NAMALWA (cell line): ENCODE measurements at regions not wholly inside any gene's neighbourhood (a gene's known extent, or its start where the extent isn't known, plus 50 kb on each side); places are given as distances from the start of the nearest gene placed in this dataset.
"Not testable (repeated sequence)": the region's sequence is repeated elsewhere in the genome, so short reads cannot be mapped to it uniquely, and the experiment has no call there.

Source experiments
- DNase-seq: peaks from one replicate; pipeline ENCODE4 v3.0.0-alpha.2; 2015; ENCODE audit warnings: low spot score

DNA sequence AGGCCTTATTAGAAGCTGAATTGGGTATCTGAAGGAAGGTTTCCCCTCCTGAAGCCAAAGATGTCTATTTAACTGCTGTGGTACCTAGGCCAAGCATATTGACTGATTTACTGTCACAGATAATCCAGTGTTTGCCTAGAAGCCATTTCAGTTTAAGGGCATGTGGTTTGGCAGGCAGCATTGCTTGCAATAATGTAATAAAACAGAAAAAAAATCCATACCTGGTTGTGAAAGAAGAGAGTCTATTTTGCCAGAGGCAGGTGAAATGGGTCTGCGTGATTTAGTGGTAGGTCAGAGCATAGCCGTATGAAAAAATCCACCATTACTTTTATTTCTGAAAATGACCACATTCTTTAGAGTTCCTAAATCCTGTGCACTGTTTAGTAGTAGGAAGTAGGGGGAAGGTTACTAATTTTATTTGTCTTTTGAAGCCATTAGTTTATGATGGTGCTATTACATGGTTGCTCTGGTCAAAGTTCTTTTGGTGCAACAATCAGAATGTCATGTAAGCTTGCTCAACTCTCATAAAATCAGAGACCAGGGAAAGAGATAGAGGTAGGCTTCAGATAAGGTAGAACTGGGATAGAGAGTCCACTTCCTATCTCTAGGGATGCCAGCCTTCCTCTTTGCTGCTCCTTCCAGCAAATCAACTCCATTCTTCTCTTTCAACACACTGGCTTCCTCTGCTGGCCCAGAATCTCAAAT, 343.4 kb downstream of the GPD2 start:
- no peak for DNase-seq

GRCh38 chr2:156781677-156782076, 345.5 kb downstream of the GPD2 start:
- not testable (repeated sequence) for DNase-seq

DNA sequence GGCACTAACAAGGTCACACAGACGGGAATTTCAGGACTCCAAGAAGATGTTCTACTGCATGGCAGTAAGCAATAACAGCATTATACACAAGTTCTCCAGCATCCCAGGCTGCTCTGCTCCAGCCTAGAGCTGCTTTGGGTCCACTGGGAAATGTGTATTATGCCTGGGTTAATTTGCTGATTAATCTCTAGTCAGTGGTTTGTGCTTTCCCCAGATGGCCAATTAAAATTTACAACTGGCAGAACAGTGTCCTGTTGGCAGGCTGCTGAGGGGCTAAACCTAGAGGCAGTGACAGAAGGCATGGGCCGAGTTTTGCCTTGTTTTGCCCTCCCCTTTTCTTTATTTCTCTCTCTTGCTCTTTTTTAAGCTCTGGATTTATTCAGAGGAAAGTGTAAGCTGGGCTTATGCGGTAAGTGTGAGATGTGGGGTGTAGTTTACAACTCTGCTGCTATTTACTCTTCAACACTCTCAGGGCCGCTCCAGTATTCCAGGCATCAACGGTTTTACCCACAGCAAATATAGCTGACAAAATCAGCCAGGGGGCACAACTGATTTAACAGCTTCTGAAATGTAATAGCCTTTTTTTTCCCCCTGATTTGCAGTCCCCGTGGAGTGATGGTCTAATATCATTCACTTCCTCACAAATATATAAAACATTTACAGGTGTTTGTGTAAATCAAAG, 348.0 kb downstream of the GPD2 start:
- no peak for DNase-seq

GRCh38 chr2:156787517-156787916, 351.3 kb downstream of the GPD2 start:
- DNase-seq = no peak

DNA sequence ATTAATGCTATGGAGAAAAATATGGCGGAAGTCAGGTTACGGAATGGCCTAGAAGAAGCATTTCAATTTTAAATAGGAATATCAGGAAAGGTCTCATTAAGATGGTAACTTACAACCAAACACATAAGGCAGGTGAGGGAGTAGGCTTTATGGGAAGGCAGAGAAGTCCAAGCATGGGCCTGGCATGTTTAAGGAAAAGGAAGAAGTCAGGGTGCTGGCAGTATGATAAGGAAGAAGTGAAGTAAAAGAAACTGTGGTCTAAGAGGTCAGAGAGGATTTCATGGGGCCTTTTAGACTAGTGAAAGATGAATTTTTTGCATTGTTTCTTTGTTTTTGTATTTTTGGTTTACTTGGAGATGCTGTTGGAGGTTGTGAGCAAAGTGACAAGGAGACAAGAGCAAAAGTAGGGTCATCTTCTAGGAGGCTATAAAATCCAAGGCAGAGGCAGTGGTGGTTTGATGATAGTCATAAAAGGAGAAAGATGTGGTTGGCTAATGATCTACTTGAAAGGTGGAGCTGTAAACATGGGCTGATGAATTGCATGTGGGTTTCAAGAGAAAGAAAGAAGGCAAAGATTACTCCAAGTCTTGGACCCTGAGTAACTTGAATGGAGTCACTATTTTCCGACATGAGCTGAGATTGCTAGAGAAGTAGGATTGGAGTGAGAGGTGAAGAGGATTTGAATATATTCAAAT, 354.3 kb downstream of the GPD2 start:
- DNase-seq = no peak

DNA sequence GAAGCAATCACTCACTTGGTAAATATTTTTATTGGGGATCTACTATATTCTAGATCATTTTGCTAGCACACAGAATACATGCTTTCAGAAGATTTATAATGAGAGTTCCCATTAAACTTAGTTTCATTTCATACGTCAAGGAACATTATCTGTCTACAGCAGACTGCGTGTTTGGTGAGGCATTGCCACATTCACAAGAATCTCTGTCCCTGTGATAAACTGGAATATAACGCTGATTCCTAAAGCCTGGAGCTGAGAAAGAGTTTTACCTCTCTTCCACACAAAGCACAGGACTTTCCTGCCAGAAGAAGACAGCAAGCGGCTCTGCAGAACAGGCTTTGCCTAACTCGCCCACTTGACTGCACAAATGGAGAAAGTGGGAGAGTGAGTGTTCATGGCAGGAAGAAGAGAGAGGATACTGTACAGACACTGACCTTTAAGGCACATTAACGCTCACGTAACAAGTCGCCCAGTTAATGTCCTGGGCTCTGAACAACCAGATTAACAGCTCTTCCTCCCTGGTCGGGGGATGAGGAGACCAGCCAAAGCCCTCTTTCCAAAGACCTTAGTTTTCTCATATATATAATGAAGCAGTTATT, 356.2 kb downstream of the GPD2 start:
- no peak for DNase-seq

GRCh38 chr2:156797832-156798231, 361.7 kb downstream of the GPD2 start:
- DNase-seq = no peak

DNA sequence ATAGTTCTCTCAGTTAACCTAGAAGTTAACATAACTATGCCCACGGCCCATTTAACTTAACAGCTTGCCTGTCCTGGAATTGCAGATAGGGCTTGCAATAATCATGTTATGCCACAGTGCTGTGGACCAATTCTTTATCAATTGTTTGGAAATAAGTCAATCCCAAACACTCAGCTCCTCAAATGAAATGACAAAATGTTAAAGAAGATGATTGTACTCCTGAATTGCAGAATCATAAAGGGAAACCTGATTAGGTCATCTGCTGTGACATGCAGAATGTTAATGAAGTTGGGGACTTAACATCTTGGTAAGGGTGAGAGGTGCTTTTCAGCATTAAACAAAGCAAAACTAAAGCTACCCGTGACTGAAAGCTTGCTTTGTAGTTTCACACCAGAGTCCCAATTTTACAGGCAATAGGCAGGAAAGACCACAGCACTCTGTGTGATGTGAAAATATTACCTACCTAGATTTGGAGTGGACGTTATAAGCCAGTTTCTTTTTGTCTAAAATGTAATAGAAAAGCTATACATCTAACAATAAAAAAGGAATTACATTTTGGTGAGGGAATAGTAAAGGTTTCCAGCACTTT, 364.0 kb downstream of the GPD2 start:
- no peak for DNase-seq

DNA sequence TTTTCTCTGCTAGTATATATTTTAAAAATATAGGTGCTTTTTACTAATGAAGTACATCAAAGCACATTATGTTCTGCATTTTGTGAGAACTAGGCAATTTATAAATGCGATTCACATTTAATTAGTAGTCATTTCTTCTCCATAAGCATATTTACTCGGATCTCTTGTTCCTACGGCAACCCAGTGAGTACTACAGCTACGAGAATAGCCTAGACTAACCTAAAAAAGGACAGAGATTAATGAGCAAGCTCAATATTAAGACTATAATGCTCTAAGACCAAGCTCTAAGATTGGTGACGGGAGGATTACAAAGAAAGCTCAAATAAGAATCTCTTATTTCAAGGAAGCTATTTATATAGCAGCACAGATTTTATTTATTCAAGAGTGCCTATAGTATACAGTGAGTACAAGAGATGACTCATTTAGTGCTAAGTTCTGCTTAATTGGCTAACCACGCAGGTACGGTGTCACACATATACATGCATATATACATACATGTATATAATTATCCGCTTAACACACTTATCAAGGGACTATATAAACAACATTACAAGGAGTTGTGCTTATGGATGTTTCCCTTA, 364.7 kb downstream of the GPD2 start:
- DNase-seq = no peak

- no peak for DNase-seq
These were observed 367.1 kb downstream of the GPD2 start for GRCh38 chr2:156803243-156803642.

DNA sequence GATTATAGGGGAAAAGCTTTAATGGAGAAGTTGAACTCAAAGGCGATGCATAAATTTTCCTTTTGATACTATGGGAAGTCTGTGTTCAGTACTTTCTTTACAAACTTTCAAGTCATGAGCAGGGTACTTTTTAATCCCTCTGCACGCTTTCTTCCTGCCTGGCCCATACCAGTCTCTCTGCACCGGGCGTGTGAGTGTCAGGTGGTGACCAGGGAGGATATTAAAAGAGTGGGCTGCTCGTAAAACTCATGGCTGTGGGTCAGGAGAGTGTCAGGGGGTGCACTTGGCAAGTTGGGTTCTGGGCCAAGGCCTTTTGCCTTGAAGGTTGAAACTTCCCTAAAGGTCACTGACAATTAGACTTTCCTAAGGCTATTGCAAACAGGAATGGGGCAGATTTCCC, 367.8 kb downstream of the GPD2 start:
- DNase-seq = no peak

- no peak for DNase-seq
These were observed 373.9 kb downstream of the GPD2 start for GRCh38 chr2:156810094-156810493.

DNA sequence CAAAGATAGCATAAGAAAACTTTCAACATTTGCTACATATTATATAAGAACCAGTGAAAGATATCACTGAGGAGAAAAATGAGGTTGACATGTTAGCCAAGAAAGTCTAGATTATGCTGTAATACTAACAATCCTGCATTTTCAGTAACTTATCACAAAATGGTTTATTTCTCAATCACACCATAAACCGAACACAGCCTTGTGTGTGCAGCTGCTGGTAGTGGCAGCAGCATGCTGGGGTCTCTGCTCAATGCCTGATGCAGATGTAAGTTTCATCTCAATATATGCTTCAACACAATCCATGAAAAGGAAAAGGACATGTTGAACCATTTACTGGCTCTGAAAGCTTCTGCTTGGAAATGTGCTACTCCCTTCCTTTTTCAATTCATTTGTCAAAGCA, 376.3 kb downstream of the GPD2 start:
- DNase-seq = no peak

GRCh38 chr2:156817430-156817829, 381.3 kb downstream of the GPD2 start:
- no peak for DNase-seq

GRCh38 chr2:156818221-156818620, 382.0 kb downstream of the GPD2 start:
- DNase-seq = no peak

DNA sequence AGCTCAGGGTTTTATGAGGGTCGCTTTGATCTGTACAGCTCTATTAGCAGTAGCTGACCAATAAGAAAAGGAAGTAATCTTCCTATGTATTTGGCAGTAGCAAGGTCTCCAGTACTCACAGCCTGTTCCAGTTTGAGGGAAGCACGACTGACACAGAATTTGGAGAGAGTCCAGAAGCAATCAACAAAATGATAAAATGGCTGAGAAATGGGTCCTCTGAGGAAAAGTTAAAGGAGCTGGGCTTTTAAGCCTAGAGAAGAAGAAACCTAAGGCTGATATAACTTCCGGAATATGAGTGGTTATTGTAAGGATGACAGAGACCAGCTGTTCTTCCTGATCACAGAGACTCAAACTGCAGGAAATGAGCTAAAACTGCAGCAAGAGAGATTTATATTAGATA, 382.8 kb downstream of the GPD2 start:
- no peak for DNase-seq

GRCh38 chr2:156826341-156826933, 390.3 kb downstream of the GPD2 start:
- DNase-seq = no peak

GRCh38 chr2:156834431-156834830, 398.3 kb downstream of the GPD2 start:
- DNase-seq = no peak

- no peak for DNase-seq
These were observed 401.6 kb downstream of the GPD2 start for GRCh38 chr2:156837635-156838370.

GRCh38 chr2:156841321-156841720, 405.1 kb downstream of the GPD2 start:
- peak; percentile 6 for DNase-seq
